Right lung (tissue), 2 donors: ENCODE measurements at regions not wholly inside any gene's neighbourhood (a gene's known extent, or its start where the extent isn't known, plus 50 kb on each side); places are given as distances from the start of the nearest gene placed in this dataset.

Source experiments
- DNase-seq, 2 donors: peaks; one replicate each; pipeline ENCODE4 v3.0.0-alpha.2; 2013

DNA sequence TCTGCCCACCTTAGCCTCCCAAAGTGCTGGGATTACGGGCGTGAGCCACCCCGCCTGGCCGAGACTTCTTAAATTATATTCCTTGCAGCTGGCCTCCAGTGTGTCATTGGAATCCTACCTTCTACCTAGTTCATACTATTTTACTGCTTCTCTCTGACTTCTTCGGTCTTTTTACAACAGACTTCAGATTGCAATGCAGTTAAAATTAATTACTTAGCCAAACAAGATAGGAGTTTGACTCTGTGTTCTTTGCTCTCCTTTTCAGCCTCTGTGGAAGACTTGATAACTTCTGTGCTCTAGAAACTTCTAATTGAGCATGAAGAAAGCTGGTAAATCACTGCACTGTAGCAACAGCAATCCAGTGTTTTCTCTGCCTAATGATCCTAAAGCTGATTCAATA, 199.5 kb downstream of the GASK1B start:
- DNase-seq = no peak

GRCh38 chr4:157964463-157964862, 208.4 kb downstream of the GASK1B start:
- no peak for DNase-seq

DNA sequence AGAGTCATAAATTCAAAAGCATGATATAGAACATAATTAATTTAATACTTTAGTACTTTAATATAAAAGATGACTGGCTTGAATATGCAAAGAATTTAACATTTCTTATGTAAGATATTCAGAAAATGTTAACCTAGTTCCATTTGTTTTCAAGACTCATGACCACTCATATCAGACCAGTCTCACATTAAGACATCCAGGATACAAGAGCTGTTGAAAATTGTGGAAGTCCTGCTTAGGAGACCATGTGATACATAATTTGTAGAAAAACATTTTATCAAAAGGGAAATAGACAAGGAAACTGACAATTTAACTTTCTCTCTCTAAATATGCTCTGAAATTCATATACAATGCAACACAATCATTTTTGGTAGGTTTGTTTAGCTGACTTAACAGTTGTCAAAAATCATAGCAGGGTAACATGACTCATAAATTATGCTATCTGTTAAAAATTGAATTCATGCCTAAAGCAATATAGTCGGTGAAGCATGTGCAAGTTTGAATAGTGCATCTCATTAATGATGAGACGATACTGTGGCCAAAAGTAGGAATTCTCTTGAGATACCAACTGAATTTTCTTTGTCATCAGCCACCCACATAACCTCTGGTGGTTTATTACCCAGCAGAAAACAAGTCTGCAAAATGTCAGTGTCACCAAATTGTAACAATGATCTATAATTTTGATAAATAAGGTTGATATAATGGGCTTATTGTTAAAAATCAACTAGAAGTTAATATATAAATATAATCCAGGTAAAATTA, 211.4 kb downstream of the GASK1B start:
- no peak for DNase-seq

DNA sequence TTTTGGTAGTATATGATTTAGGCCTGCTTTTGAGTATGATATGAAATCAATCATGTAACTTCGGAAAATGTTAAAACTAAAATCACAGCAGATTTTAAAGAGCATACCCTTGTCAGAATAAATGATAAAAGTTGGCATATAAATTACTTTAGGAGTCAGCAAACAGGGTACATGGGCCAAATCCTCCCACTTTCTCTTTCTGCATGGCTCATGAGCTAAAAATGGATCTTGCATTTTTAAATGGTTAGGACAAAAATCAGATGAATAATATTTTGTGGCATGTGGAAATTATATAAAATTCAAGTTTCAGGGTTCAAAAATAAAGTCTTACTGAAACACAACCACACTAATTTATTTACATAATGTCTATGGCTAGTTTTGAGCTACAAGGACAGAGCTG, 214.9 kb downstream of the GASK1B start:
- no peak for DNase-seq

DNA sequence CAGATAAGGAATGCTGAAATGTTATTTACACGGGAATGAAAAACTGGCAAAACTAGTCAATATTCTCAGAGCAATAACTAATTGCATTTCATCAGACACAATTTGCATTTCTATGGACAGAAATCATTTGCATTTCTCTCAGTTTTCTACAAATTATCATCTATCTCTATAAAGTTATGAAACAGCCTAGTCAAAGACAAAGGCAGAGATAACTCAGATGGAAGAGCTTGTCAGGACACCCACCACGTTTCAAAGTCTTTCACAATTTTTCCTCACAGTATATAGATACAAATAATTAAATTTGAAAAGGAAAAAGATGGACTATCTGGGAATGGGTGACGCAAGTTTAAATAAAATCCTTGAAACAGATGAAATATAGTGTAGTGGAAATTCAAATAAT, 230.8 kb downstream of the GASK1B start:
- no peak for DNase-seq

- no peak for DNase-seq
These were observed 238.7 kb downstream of the GASK1B start for GRCh38 chr4:157934151-157934550.

GRCh38 chr4:157932936-157933335, 239.9 kb downstream of the GASK1B start:
- DNase-seq = no peak

- DNase-seq = no peak
These were observed 243.3 kb downstream of the GASK1B start for GRCh38 chr4:157929486-157929885.

- DNase-seq = no peak
These were observed 254.6 kb downstream of the GASK1B start for GRCh38 chr4:157918036-157918832.

- no peak for DNase-seq
These were observed 260.6 kb downstream of the GASK1B start for GRCh38 chr4:157912212-157912611.

GRCh38 chr4:157911662-157912061, 261.2 kb downstream of the GASK1B start:
- no peak for DNase-seq

DNA sequence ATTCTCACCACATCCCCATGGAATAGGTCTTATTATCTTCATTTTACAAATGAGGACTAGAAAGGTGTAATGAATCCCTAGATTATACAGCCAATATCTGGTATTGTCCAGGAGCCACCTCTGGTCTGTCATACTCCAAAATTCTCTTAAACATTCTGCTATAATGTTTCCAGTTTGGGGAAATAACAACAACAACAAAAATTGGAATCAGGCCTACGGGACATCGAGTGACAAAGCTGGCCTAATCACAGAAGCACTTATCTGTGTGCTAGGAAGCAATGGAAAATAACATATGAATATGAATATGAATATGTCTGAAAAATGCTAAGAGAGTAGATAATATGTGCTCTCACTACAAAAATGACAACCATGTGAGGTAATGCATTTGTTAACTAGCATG, 264.1 kb downstream of the GASK1B start:
- no peak for DNase-seq

DNA sequence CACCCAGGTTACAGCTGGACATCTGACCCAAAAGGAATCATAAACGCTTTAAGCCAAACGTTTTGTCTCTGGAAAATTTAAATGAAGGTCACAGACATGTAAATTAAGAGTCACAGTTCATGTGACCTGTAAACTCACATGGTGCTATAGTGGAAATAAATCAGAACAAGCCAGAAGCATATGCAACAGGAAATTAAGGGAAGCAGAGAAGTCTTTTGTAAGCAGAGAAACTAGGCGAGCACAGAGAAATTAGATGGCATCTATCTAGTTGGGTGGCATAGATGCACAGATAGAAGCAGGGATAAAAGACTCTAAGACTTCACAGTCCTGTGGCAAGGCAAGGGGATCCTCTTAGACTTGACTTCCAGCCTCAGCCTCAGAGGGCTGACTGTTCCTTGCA, 264.8 kb downstream of the GASK1B start:
- no peak for DNase-seq

GRCh38 chr4:157907226-157907946, 265.4 kb downstream of the GASK1B start:
- no peak for DNase-seq

DNA sequence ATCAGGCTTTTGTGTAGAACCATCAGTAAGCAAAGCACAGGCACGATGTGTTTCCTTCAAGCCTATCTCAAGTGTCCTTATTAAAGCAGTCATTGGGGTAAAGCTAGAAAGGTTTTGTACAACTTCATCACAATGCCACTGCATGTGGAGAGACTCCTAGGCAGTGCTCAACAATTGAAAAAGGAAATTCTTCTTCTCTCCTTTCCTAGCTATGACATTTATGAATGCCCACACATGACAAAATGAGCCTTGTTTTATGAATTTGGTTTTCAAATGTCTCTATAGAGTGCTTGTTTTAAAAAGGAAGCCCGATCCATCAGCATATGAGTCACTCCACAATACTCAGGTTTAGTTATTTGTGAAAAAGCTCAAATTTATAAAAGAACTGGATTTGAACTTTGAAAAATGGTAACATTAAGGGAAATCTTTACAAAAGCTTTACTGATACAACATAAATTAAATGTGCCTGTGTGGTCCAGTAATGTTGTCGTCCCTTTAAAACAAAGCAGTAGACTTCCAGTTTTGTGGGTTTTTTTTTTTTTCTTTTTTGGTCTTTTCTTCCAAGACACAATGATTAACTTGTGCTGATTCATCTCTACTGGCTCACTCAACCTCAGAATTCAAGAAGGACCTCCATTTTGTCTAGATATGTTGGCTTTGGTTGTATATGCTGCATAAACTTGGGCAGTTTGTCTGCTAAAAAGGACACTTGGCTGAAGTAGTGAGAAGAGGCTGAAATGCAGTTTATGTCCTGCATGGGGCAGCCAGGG, 273.8 kb downstream of the GASK1B start:
- DNase-seq = no peak

GRCh38 chr4:157897855-157898370, 274.9 kb downstream of the GASK1B start:
- no peak for DNase-seq

GRCh38 chr4:157896726-157897125, 276.1 kb downstream of the GASK1B start:
- DNase-seq = no peak

GRCh38 chr4:157895205-157895604, 277.6 kb downstream of the GASK1B start:
- no peak for DNase-seq

GRCh38 chr4:157889788-157890187, 283.0 kb downstream of the GASK1B start:
- no peak for DNase-seq

- no peak for DNase-seq
These were observed 284.5 kb downstream of the GASK1B start for GRCh38 chr4:157888281-157888680.

- no peak for DNase-seq
These were observed 285.5 kb downstream of the GASK1B start for GRCh38 chr4:157887316-157887715.

- no peak for DNase-seq
These were observed 286.2 kb downstream of the GASK1B start for GRCh38 chr4:157886645-157887044.
